Stimulated activated naive B cell treated with anti-CD40 and anti-IgM and Interleukin-4, amounts not matched to agents 10 μg/mL and 1 μg/mL and 100 μg/mL, for 72 hours (primary cell): ENCODE measurements at regions not wholly inside any gene's neighbourhood (a gene's known extent, or its start where the extent isn't known, plus 50 kb on each side); places are given as distances from the start of the nearest gene placed in this dataset.

Source experiments
- ATAC-seq, 2 donors: fragments of 150-1000 bp; cut with Tn5 transposase; replicated peaks; 2 replicates each; pipeline ENCODE4 v1.10.0; 2021; ENCODE audit warnings: moderate library complexity in 1 of 2
- DNase-seq: peaks from one replicate; pipeline ENCODE4 v3.0.0; 2021
- H3K27ac Mint-ChIP-seq: one replicate; pipeline ENCODE4 v1.8.0; 2022; ENCODE audit warnings: mild to moderate bottlenecking, mixed read lengths
- H3K27me3 Mint-ChIP-seq, 2 donors: one replicate each; pipeline ENCODE4 v1.8.0; 2022; ENCODE audit warnings: mixed read lengths in 2 of 2
- H3K36me3 Mint-ChIP-seq, 2 donors: one replicate each; pipeline ENCODE4 v1.8.0; 2022; ENCODE audit warnings: mixed read lengths in 2 of 2, mild to moderate bottlenecking in 1 of 2
- H3K4me1 Mint-ChIP-seq, 2 donors: one replicate each; pipeline ENCODE4 v1.8.0; 2022; ENCODE audit warnings: mixed read lengths in 2 of 2, mild to moderate bottlenecking in 1 of 2
- H3K4me3 Mint-ChIP-seq, 2 donors: one replicate each; pipeline ENCODE4 v1.8.0; 2022; ENCODE audit warnings: mild to moderate bottlenecking in 2 of 2, mixed read lengths in 2 of 2, moderate library complexity in 1 of 2
- H3K9me3 Mint-ChIP-seq, 2 donors: one replicate each; pipeline ENCODE4 v1.8.0; 2022; ENCODE audit warnings: mixed read lengths in 2 of 2, mild to moderate bottlenecking in 1 of 2

DNA sequence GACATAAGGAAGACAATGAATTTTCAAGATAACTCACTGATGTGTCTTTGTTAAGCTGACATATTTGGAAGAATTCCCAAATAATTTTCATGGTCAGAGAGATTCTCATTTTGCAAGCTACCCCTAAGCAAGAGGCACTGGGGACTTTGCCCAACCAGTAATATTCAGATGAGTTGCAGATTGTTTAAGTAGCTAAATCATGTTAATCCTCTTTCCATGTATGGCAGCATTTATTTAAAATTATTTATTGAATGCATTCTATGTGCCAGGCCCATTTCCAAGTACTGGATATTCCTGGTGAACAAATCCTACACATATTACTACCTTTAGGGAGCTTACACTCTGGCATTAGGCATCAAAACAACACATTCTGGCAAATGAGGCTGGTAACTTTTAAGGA is 56.5 kb upstream of the BACH1 start:
- no peak for DNase-seq
- Mint-ChIP-seq H3K4me3 (no peak overlapping the region), H3K27me3 (no peaks in the 10 kb centered on the region), H3K4me1 (peaks cover 13 to 15% of the 10 kb centered on the region in 2 donors), H3K9me3 (no peaks in the 10 kb centered on the region), H3K36me3 (no peaks in the 10 kb centered on the region), H3K27ac (no peak overlapping the region)
- ATAC-seq: no peak

DNA sequence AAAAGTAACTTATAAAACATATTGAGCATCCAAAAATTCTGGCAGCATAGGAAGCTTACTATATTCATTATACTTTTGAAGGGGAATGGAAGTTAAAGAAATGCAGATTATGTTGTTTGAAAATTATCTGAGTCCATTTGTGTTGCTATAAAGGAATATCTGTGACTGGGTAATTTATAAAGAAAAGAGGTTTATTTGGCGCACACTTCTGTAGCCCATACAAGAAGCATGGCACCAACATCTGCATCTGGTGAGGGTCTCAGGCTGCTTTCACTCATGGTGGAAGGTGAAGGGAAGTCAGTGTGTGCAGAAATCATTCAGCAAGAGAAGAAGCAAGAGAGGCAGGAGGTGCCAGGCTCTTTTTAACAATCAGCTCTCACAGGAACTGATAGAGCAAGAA is 55.5 kb upstream of the BACH1 start:
- ATAC-seq: no peak
- Mint-ChIP-seq H3K36me3 (no peaks in the 10 kb centered on the region), H3K27me3 (no peaks in the 10 kb centered on the region), H3K4me3 (no peak overlapping the region), H3K27ac (no peak overlapping the region), H3K9me3 (no peaks in the 10 kb centered on the region), H3K4me1 (peaks cover 3 to 12% of the 10 kb centered on the region in 2 donors)
- DNase-seq: no peak

- no peak for DNase-seq
- peak; percentile 52 to 83 for ATAC-seq
- Mint-ChIP-seq H3K4me1 (peaks cover 6 to 7% of the 10 kb centered on the region in 2 donors), H3K27me3 (no peaks in the 10 kb centered on the region), H3K36me3 (no peaks in the 10 kb centered on the region), H3K9me3 (peaks cover 3 to 5% of the 10 kb centered on the region in 2 donors), H3K27ac (no peak overlapping the region), H3K4me3 (no peak overlapping the region)
Measured at GRCh38 chr21:29245104-29245643, 53.5 kb upstream of the BACH1 start.

GRCh38 chr21:29245863-29246262 is 52.9 kb upstream of the BACH1 start:
- no peak overlapping the region for H3K4me3 Mint-ChIP-seq
- peaks cover 3 to 5% of the 10 kb centered on the region in 2 donors for H3K9me3 Mint-ChIP-seq
- no peak overlapping the region for H3K27ac Mint-ChIP-seq
- ATAC-seq (no peak), DNase-seq (no peak)
- H3K36me3 Mint-ChIP-seq: no peaks in the 10 kb centered on the region
- H3K4me1 Mint-ChIP-seq: peaks cover 6 to 7% of the 10 kb centered on the region in 2 donors
- no peaks in the 10 kb centered on the region for H3K27me3 Mint-ChIP-seq

- no peak overlapping the region for H3K27ac Mint-ChIP-seq
- H3K4me1 Mint-ChIP-seq: peaks cover 6 to 7% of the 10 kb centered on the region in 2 donors
Measured at GRCh38 chr21:29246614-29247013, 52.1 kb upstream of the BACH1 start.

DNA sequence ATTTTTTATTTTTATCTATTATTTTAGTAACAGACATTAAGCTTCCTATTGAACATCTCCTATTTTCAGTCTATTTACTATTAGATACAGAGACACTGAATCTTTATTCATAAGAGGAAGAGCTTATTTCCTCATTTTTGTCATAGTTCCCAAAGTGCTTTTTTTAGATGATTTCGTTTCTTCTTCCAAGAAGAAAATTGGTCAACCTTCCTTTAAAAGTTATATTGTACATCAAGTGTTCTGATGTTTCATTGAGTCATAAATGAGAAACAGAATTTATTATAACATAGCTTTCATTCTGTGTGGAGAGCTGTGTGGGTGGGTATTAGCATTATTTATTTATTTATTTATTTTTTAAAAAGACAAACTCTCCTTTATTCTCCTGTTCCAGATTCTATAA is 50.6 kb upstream of the BACH1 start:
- H3K4me1 Mint-ChIP-seq: peaks cover 6 to 7% of the 10 kb centered on the region in 2 donors
- peaks cover 7 to 11% of the 10 kb centered on the region in 2 donors for H3K9me3 Mint-ChIP-seq
- H3K27ac Mint-ChIP-seq: no peak overlapping the region
- H3K4me3 Mint-ChIP-seq: no peak overlapping the region
- ATAC-seq: peak in 1 of 2 donors; percentile 41
- DNase-seq: no peak
- no peaks in the 10 kb centered on the region for H3K27me3 Mint-ChIP-seq
- H3K36me3 Mint-ChIP-seq: peaks cover 0 to 5% of the 10 kb centered on the region in 2 donors

More at GRCh38 chr21:29246614-29247013, 52.1 kb upstream of the BACH1 start:
- DNase-seq (no peak), ATAC-seq (no peak)
- Mint-ChIP-seq H3K27me3 (no peaks in the 10 kb centered on the region), H3K36me3 (no peaks in the 10 kb centered on the region), H3K4me3 (no peak overlapping the region), H3K9me3 (peaks cover 3 to 5% of the 10 kb centered on the region in 2 donors)
